GM12873 (cell line): ENCODE measurements at regions not wholly inside any gene's neighbourhood (a gene's known extent, or its start where the extent isn't known, plus 50 kb on each side); places are given as distances from the start of the nearest gene placed in this dataset.
A peak's percentile ranks its signal among the peaks of the same experiment; 100 is the strongest.

Source experiments
- CTCF ChIP-seq: IDR thresholded peaks from 2 replicates; pipeline ENCODE4 v1.5.1; 2012; ENCODE audit warnings: low read depth, mild to moderate bottlenecking, moderate library complexity, low read length, control low read depth; ENCODE audit not compliant: insufficient read depth; ENCODE audit errors: missing control alignments

- no peak for TF ChIP-seq CTCF
Observed at GRCh38 chr15:68871507-68871906, 50.8 kb upstream of the ANP32A start.

- no peak for TF ChIP-seq CTCF
Observed at GRCh38 chr15:68874788-68875187, 54.1 kb upstream of the ANP32A start.

GRCh38 chr15:68875377-68876116 lies 54.8 kb upstream of the SPESP1 start:
- TF ChIP-seq CTCF = peak; percentile 90

GRCh38 chr15:68877626-68878025 lies 52.7 kb upstream of the SPESP1 start:
- TF ChIP-seq CTCF = no peak

GRCh38 chr15:68880382-68880781 lies 49.9 kb upstream of the SPESP1 start:
- TF ChIP-seq CTCF = no peak
